ENCODE measurements at regions not wholly inside any gene's neighbourhood (a gene's known extent, or its start where the extent isn't known, plus 50 kb on each side); places are given as distances from the start of the nearest gene placed in this dataset.

DNA sequence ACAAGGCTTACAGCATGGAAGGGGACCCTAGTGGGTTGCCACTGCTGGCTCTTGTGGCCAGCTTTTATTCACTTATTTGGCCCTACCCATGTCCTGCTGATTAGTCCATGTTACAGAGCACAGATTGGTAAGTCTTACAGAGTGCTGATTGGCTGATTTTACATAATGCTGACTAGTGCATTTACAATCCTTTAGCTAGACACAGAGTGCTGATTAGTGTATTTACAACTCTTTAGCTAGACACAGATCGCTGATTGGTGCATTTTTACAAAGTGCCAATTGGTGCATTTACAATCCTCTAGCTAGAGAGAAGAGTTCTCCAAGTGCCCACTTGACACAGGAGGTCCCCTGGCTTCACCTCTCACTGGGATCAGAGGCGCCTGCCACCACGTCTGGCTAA lies 485.0 kb upstream of the TSPY4 start:
- TF ChIP-seq, protein P1, sequence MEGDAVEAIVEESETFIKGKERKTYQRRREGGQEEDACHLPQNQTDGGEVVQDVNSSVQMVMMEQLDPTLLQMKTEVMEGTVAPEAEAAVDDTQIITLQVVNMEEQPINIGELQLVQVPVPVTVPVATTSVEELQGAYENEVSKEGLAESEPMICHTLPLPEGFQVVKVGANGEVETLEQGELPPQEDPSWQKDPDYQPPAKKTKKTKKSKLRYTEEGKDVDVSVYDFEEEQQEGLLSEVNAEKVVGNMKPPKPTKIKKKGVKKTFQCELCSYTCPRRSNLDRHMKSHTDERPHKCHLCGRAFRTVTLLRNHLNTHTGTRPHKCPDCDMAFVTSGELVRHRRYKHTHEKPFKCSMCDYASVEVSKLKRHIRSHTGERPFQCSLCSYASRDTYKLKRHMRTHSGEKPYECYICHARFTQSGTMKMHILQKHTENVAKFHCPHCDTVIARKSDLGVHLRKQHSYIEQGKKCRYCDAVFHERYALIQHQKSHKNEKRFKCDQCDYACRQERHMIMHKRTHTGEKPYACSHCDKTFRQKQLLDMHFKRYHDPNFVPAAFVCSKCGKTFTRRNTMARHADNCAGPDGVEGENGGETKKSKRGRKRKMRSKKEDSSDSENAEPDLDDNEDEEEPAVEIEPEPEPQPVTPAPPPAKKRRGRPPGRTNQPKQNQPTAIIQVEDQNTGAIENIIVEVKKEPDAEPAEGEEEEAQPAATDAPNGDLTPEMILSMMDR (IDR thresholded peaks at IDR 0.05), result no peak
- TF ChIP-seq ZFX (IDR thresholded peaks at IDR 0.05; ENCODE audit: borderline replicate concordance), result no peak

Measured in 22Rv1 (cell line).